GM23338 (cell line): ENCODE measurements at regions not wholly inside any gene's neighbourhood (a gene's known extent, or its start where the extent isn't known, plus 50 kb on each side); places are given as distances from the start of the nearest gene placed in this dataset.

Experiments
- CREB1 ChIP-seq: fragments of 250-450 bp; sonication (Bioruptor Pico); IDR thresholded peaks from 2 replicates; pipeline ENCODE4 v1.5.0; 2020; ENCODE audit warnings: low read depth, mild to moderate bottlenecking, moderate library complexity
- CTCF ChIP-seq, 2 experiments: fragments of 200-600 bp in 1 of 2; sonication (generic) in 1 of 2; conservative IDR thresholded peaks; 2 replicates each; pipeline versions ENCODE4 v1.5.1 to v1.6.1; 2016 to 2017; ENCODE audit warnings: antibody characterized with exemption in 2 of 2, low read depth in 2 of 2, mild to moderate bottlenecking in 2 of 2, moderate library complexity in 1 of 2
- ETS1 ChIP-seq: IDR thresholded peaks from 2 replicates; pipeline ENCODE4 v1.6.1; 2016; ENCODE audit warnings: antibody characterized with exemption
- EZH2 ChIP-seq: fragments of 200-600 bp; sonication (generic); IDR thresholded peaks from one replicate; pipeline ENCODE4 v1.8.0; 2017; ENCODE audit warnings: antibody characterized with exemption, mild to moderate bottlenecking, low read depth; ENCODE audit not compliant: unreplicated experiment
- EZH2phosphoT487 ChIP-seq: fragments of 200-600 bp; sonication (generic); IDR thresholded peaks from one replicate; pipeline ENCODE4 v1.8.1; 2018; ENCODE audit warnings: antibody characterized with exemption; ENCODE audit not compliant: unreplicated experiment
- NANOG ChIP-seq: IDR thresholded peaks from 2 replicates; pipeline ENCODE4 v1.6.1; 2016; ENCODE audit warnings: antibody characterized with exemption, borderline replicate concordance
- POLR2AphosphoS5 ChIP-seq: IDR thresholded peaks from 2 replicates; pipeline ENCODE4 v1.6.1; 2016; ENCODE audit warnings: antibody characterized with exemption, low read depth
- REST ChIP-seq: IDR thresholded peaks from one replicate; pipeline ENCODE4 v1.6.1; 2018; ENCODE audit warnings: antibody characterized with exemption; ENCODE audit not compliant: unreplicated experiment
- STAT1 ChIP-seq: IDR thresholded peaks from one replicate; pipeline ENCODE4 v1.6.1; 2016; ENCODE audit warnings: antibody characterized with exemption; ENCODE audit not compliant: unreplicated experiment
- ZNF114 ChIP-seq: fragments of 250-450 bp; sonication (Bioruptor Pico); IDR thresholded peaks from 2 replicates; pipeline ENCODE4 v1.5.0; 2020; ENCODE audit warnings: mild to moderate bottlenecking, moderate library complexity
- ZNF331 ChIP-seq: fragments of 250-450 bp; sonication (Bioruptor Pico); IDR thresholded peaks from 2 replicates; pipeline ENCODE4 v1.5.0; 2020; ENCODE audit warnings: low read depth, mild to moderate bottlenecking, moderate library complexity

GRCh38 chr2:38477006-38477405 is 99.9 kb upstream of the ATL2 start:
- TF ChIP-seq CTCF (conservative IDR thresholded peaks at IDR 0.05; ENCODE audit: low read depth in 2 of 2), result 0 out of 4 replicates have a peak, but pooled peaks of 1 of the 2 experiments have one; percentile 11
- no peak for TF ChIP-seq EZH2
- TF ChIP-seq ETS1, result no peak
- TF ChIP-seq REST, result no peak
- no peak for TF ChIP-seq POLR2AphosphoS5
- no peak for TF ChIP-seq EZH2phosphoT487
- no peak for TF ChIP-seq ZNF114 (CRISPR knock-in tag)
- TF ChIP-seq NANOG, result no peak
- no peak for TF ChIP-seq STAT1
- no peak for TF ChIP-seq CREB1 (CRISPR knock-in tag)
- TF ChIP-seq ZNF331 (CRISPR knock-in tag), result no peak
